ENCODE measurements at regions not wholly inside any gene's neighbourhood (a gene's known extent, or its start where the extent isn't known, plus 50 kb on each side); places are given as distances from the start of the nearest gene placed in this dataset.

GRCh38 chr2:167900435-167901114, 346.8 kb downstream of the STK39 start:
- no peak for DNase-seq

DNA sequence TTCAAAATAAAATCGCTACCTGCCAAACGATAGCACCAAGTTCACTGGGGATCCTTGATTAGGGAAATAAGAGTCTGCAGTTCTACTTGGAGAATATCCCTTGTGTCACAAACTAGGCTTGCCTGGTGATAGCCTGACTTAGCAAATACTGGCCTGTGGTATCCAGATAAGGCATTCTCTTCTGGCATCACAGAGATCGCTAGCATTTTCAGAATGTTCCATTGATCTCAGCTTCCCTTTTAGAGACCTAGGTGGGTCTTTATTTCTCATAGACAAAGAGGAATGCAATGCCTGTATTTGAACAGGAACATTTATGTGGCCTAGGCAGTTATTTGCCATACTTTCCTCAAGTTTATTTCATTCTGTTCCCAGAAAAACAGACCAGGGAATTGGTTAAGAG, 349.1 kb downstream of the STK39 start:
- no peak for DNase-seq

- DNase-seq, result no peak
These were observed 355.6 kb downstream of the STK39 start for GRCh38 chr2:167891841-167892240.

DNA sequence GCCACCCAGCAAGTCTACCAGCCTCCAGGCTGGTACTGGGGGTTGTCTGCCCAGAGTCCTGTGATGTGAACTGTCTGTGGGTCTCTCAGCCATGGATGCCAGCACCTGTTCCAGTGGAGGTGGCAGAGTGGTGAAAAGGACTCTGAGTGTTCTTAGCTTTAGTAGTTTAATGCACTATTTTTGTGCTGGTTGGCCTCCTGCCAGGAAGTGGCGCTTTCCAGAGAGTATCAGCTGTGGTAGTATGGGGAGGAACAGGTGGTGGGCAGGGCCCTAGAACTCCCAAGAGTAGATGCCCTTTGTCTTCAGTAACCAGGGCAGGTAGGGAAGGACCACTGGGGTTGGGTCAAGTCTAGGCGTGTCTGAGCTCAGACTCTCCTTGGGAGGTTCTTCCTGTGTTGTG, 356.7 kb downstream of the STK39 start:
- no peak for DNase-seq

DNA sequence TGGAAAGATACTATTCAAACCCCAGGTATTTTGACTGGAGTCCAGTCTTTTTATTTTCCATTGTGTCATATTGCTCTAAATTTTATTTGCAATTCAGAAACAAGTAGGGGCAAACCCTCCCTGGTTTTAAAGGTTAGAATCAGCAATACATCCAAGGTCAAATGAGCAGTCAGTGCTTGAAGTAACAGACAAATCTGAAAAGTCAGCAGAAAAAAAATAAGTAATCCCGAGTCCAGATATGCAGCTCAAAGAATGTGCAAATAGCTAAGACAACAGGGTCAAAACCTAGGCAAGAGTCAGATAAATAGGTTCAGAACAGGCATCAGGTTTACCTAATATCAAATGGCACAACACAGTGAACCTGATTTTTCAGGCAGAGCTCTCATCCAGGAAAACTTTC, 367.0 kb downstream of the STK39 start:
- DNase-seq, result no peak

- no peak for DNase-seq
These were observed 371.9 kb downstream of the STK39 start for GRCh38 chr2:167875529-167875928.

- no peak for DNase-seq
These were observed 372.6 kb downstream of the STK39 start for GRCh38 chr2:167874812-167875211.

- DNase-seq, result no peak
These were observed 376.1 kb downstream of the STK39 start for GRCh38 chr2:167871286-167871685.

GRCh38 chr2:167869200-167869599, 378.2 kb downstream of the STK39 start:
- DNase-seq, result no peak

- no peak for DNase-seq
These were observed 384.0 kb downstream of the STK39 start for GRCh38 chr2:167863377-167863776.

GRCh38 chr2:167862782-167863181, 384.6 kb downstream of the STK39 start:
- peak; percentile 81 for DNase-seq

DNA sequence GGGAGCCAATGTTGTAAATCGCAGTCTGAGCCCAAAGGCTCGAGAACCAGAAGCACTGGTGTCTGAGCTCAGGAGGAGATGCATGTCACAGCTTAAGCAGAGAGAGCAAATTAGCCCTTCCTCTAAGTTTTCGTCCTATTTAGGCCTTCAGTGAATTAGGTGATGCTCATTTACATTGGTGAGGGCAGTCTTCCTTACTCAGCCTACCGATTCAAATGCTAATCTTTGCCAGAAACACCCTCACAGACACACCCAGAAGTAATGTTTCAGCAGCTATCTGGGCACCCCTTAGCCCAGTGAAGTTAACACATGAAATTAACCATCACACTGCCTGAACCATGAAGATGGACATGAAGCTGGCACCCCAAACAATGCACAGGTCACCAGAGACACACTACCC, 385.1 kb downstream of the STK39 start:
- DNase-seq, result no peak

- DNase-seq, result no peak
These were observed 385.7 kb downstream of the STK39 start for GRCh38 chr2:167861574-167862193.

- DNase-seq, result no peak
These were observed 387.3 kb downstream of the STK39 start for GRCh38 chr2:167860082-167860481.

GRCh38 chr2:167859676-167860075, 387.7 kb downstream of the STK39 start:
- DNase-seq, result no peak

DNA sequence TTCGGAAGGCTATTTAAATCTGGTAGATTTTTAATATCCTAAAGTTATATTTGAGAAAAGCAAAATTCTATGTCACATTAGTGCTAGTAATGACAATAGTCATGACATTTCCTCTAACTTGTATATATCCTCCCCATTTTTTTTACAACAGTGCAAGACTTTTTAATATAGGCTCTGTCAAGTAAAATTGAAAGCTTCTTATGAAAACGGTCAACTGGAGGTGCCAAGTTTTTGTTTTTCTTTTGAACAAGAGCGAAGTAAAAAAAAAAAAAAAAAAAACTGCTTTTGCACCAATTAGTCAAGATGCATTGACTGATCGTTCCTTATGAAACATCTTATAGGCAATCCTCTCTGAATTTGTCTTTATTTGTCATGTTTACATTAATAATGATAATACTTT, 389.3 kb downstream of the STK39 start:
- no peak for DNase-seq

- DNase-seq, result no peak
These were observed 390.0 kb downstream of the STK39 start for GRCh38 chr2:167857416-167857815.

- no peak for DNase-seq
These were observed 391.2 kb downstream of the STK39 start for GRCh38 chr2:167856190-167856589.

DNA sequence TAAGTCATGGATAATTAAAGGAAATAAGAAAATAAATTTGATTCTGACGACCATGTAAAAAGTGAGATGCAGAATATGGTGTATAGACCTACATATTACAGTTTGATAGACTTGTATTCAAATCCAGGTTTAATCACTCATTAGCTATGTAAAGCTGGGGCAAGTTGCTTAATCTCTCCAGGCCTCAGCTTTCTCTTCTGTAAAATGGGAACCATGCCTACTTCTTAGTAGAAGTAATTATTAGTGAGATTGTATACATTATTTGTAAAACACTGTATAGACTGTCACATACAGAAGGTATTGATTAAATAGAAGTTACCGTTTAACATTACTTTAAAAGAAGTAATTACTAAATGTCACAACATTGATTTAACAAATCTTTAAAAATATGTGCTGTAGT, 392.2 kb downstream of the STK39 start:
- no peak for DNase-seq

- no peak for DNase-seq
These were observed 393.7 kb downstream of the STK39 start for GRCh38 chr2:167853717-167854116.

DNA sequence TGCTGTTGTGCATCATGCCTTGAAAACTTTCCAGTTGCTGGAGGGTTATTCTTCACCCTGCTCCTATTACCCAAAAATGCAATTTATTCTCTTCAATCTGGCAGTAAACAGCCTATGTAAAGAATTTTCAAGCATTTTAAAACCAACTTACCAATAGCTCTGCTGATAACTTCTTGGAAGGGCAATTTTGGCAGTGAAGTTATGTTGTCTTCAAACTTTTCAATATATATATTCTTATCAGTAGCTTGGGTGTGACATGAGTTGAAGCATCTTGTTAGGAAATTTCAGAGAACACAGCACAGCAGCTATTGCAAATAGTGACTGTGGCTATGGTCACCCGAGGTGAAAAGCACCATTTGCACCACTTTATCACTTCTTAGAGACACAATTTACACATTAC, 395.5 kb downstream of the STK39 start:
- DNase-seq, result no peak

DNA sequence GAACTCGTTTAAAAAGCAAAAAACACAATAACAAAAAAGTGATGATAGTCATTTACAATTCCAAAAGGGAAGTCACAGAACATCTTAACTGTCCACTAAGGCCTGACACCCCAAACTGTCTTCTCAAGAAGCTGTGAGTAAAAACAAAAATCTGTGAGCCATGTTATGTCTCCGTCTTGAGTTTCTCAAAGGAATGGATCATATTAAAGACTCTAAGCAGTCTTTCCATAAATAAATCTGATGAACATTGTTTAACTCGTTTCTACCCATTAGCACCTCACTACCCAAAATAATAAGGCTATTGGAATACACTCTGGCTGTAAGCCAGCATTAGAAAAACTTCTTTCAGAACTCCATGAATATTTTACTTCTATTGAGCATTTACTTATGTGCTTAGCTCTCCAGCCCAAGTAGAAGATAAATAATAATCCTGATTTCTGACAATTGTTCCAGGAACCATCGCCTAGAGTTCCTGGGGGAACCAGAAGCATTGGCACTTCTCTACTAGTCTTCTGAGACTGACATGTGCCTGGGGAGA, 396.0 kb downstream of the STK39 start:
- DNase-seq, result no peak

DNA sequence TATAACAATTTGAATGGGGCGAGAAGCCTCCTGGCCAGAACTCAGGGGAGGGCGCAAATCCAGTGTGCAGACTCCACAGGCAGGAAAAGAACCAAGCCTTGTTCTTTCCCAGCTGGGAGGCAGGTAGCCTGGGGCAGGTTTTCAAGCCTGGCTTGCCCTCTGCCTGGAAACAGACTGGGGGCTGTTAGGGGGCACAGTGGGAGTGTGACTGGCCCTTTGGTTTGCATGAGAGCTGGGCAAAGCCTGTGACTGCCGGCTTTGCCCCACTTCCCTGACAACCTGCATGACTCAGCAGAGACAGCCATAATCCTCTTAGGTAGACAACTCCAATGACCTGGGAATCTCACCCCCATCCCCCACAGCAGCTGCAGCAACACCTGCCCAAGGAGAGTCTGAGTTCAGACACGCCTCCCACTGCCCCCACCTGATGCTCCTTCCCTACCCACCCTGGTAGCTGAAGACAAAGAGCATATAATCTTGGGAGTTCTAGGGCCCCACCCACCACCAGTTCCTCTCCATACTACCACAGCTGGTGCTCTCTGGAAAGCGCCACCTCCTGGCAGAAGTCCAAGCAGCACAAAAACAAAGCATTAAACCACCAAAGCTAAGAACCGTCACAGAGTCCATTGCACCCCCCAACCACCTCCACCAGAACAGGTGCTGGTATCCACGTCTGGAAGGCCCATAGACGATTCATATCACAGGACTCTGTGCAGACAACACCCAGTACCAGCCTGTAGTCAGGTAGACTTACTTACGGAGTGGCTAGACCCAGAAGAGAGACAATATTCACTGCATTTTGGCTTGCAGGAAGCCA, 402.5 kb downstream of the STK39 start:
- no peak for DNase-seq

- no peak for DNase-seq
These were observed 403.7 kb downstream of the STK39 start for GRCh38 chr2:167843657-167844056.

Measured in fibroblast of skin of back (primary cell).